ENCODE measurements at regions not wholly inside any gene's neighbourhood (a gene's known extent, or its start where the extent isn't known, plus 50 kb on each side); places are given as distances from the start of the nearest gene placed in this dataset.

DNA sequence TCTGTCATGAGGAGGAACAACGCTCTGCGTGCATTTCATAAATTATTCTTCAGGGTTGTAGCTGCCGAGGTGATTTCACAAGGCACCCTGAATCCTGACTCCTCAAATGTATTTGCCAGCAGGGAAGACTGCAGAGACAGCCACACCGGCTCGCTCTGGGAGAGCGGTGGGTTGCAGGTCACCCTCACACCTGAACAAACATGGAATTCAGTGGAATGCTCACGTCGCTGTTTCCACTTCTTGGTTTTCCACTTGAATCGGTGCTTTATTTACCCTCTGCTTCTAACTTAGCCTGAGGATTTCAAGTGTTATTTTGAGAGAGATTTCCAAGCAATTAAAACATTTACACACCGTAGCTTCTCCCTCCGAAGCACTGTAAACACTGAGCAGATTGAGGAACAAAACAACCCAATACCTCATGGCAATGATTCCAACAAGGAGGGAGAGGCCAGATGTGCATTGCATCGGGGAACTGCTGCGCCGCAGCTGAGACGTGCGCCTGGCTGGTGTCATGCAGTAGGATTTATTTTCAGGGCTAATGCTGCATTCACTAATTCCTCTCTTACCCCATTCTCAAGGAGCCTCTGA, 59.5 kb upstream of the GGTLC1 start:
- TF ChIP-seq, protein P1, sequence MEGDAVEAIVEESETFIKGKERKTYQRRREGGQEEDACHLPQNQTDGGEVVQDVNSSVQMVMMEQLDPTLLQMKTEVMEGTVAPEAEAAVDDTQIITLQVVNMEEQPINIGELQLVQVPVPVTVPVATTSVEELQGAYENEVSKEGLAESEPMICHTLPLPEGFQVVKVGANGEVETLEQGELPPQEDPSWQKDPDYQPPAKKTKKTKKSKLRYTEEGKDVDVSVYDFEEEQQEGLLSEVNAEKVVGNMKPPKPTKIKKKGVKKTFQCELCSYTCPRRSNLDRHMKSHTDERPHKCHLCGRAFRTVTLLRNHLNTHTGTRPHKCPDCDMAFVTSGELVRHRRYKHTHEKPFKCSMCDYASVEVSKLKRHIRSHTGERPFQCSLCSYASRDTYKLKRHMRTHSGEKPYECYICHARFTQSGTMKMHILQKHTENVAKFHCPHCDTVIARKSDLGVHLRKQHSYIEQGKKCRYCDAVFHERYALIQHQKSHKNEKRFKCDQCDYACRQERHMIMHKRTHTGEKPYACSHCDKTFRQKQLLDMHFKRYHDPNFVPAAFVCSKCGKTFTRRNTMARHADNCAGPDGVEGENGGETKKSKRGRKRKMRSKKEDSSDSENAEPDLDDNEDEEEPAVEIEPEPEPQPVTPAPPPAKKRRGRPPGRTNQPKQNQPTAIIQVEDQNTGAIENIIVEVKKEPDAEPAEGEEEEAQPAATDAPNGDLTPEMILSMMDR (IDR thresholded peaks at IDR 0.05) = no peak
- TF ChIP-seq POLR2A (IDR thresholded peaks at IDR 0.05) = no peak
- DNase-seq = no peak
- no peak overlapping the region for H3K27ac ChIP-seq

DNA sequence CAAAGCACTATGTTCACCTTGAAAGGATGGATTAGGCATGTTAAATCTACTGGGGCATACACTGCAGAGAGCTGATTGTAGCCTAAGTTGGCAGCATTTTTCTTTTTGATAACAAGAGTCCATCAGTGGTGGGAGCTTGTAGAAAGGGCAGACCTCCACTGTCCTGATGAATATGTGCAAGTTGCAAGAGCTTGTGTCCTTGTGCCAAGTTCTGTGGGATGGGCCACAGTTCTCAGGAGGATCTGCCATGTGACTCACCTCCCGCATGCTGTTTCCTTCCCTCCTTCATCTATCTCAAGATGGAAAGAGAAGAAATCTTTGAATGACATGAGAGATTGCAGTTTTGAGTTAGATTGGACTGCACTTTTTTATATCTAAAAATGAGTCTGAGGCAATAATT, 58.3 kb upstream of the GGTLC1 start:
- no peak overlapping the region for H3K4me3 ChIP-seq
- DNase-seq = no peak
- TF ChIP-seq POLR2A (IDR thresholded peaks at IDR 0.05) = no peak
- TF ChIP-seq, protein P1 (IDR thresholded peaks at IDR 0.05) = no peak

More for the DNA sequence above, 59.5 kb upstream of the GGTLC1 start:
- H3K9me3 ChIP-seq = no peaks in the 10 kb centered on the region
- no peak overlapping the region for H3K4me3 ChIP-seq
- H3K36me3 ChIP-seq = no peaks in the 10 kb centered on the region
- H3K4me1 ChIP-seq = no peaks in the 10 kb centered on the region
- no peaks in the 10 kb centered on the region for H3K27me3 ChIP-seq

DNA sequence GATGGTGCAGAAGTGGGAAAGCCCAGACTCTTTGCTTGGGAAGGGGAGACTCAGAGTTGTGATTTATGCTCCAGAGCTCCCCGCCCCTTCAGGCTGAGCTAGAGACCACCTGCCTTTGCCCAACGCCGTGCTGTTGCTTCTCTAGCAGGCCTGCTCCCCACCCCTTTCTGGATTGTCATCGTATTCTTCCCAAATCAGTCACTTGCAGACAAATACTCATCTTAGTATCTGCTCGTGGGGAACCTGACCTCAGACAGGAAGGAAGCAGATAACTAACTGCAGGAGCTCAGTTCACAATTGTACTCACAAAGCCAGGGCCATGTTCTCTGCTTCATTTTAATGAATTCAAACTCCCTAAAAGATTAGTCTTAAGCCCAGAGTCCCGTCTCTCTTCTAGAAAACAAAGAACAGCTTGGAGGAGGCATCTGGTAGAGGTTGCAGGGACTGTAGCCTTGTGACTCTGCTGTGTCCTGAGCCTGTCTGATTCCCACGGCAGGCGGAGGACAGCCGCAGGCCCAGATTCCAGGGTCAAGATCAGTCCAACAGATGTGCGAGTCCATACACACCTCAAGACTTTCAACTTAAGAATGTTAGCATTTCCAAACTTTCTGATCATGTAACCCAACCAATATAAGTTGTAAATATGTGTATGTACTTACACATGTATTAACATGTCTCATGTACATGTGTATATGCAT, 57.2 kb upstream of the GGTLC1 start:
- Histone ChIP-seq H3K4me1 (no peaks in the 10 kb centered on the region), H3K36me3 (no peaks in the 10 kb centered on the region), H3K4me3 (no peak overlapping the region), H3K9me3 (no peaks in the 10 kb centered on the region), H3K27ac (no peak overlapping the region), H3K27me3 (no peaks in the 10 kb centered on the region)
- TF ChIP-seq, protein P1 (IDR thresholded peaks at IDR 0.05) = no peak
- no peak for TF ChIP-seq POLR2A (IDR thresholded peaks at IDR 0.05)
- no peak for DNase-seq

More for the DNA sequence above, 58.3 kb upstream of the GGTLC1 start:
- Histone ChIP-seq H3K9me3 (no peaks in the 10 kb centered on the region), H3K27ac (no peak overlapping the region), H3K36me3 (no peaks in the 10 kb centered on the region), H3K4me1 (no peaks in the 10 kb centered on the region), H3K27me3 (no peaks in the 10 kb centered on the region)

DNA sequence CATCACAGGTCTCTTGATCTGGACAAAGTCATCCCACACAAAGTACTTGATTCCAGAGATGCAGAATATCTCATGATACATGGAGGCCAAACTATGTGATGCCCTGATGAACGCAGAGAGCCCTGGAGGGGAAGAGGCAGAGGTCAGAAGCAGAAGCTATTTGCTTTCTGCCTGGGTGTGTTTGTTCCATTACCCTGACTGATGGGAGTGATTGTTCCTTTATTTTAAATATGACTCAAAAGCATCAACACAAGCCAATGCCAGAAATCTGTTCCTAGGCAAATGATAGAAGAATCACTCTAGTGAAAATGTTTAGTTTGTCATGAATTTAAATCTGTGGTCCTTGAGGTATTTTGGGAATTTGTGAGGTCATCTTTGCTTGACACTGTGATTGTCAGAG, 54.7 kb upstream of the GGTLC1 start:
- no peak for TF ChIP-seq POLR2A (IDR thresholded peaks at IDR 0.05)
- TF ChIP-seq, protein P1 (IDR thresholded peaks at IDR 0.05) = no peak
- no peaks in the 10 kb centered on the region for H3K27me3 ChIP-seq
- H3K27ac ChIP-seq = no peak overlapping the region
- DNase-seq = no peak
- H3K4me3 ChIP-seq = no peak overlapping the region
- H3K36me3 ChIP-seq = no peaks in the 10 kb centered on the region
- no peaks in the 10 kb centered on the region for H3K9me3 ChIP-seq
- H3K4me1 ChIP-seq = no peaks in the 10 kb centered on the region

DNA sequence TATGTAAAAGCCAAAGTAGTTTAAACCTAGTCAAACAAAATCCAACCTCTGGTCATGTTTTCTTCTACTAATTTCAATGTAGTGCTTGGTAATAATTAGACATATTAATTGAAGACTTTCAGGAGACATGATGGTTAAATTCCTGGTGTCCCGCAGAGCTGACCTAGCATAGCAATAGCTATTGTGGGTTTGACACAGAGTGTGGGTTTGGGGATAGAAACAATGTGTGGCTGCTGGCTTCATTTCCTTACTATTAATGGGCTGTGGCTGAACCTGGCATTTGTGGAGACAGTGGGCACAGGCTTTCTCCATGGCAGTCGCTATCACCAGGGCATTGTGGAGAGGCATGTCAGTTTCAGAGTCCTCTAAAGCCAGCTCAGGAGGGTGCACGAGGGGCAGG, 54.1 kb upstream of the GGTLC1 start:
- DNase-seq = no peak
- H3K9me3 ChIP-seq = no peaks in the 10 kb centered on the region

More for the DNA sequence above, 54.1 kb upstream of the GGTLC1 start:
- no peaks in the 10 kb centered on the region for H3K36me3 ChIP-seq
- H3K27me3 ChIP-seq = no peaks in the 10 kb centered on the region
- H3K27ac ChIP-seq = no peak overlapping the region
- H3K4me3 ChIP-seq = no peak overlapping the region
- TF ChIP-seq POLR2A (IDR thresholded peaks at IDR 0.05) = no peak
- TF ChIP-seq, protein P1 (IDR thresholded peaks at IDR 0.05) = no peak
- H3K4me1 ChIP-seq = no peaks in the 10 kb centered on the region

Measured in Peyer's patch (tissue), 4 donors.